ENCODE measurements at regions not wholly inside any gene's neighbourhood (a gene's known extent, or its start where the extent isn't known, plus 50 kb on each side); places are given as distances from the start of the nearest gene placed in this dataset.

GRCh38 chr14:30227876-30228275, 300.2 kb upstream of the PRKD1 start:
- TF ChIP-seq EZH2 (IDR thresholded peaks at IDR 0.05; ENCODE audit: insufficient read depth, poor library complexity, severe bottlenecking) = no peak
- no peak for TF ChIP-seq EZH2phosphoT487 (IDR thresholded peaks at IDR 0.05; ENCODE audit: insufficient read depth, low read depth)

Measured in GM23248 (cell line).